ENCODE measurements at regions not wholly inside any gene's neighbourhood (a gene's known extent, or its start where the extent isn't known, plus 50 kb on each side); places are given as distances from the start of the nearest gene placed in this dataset.

DNA sequence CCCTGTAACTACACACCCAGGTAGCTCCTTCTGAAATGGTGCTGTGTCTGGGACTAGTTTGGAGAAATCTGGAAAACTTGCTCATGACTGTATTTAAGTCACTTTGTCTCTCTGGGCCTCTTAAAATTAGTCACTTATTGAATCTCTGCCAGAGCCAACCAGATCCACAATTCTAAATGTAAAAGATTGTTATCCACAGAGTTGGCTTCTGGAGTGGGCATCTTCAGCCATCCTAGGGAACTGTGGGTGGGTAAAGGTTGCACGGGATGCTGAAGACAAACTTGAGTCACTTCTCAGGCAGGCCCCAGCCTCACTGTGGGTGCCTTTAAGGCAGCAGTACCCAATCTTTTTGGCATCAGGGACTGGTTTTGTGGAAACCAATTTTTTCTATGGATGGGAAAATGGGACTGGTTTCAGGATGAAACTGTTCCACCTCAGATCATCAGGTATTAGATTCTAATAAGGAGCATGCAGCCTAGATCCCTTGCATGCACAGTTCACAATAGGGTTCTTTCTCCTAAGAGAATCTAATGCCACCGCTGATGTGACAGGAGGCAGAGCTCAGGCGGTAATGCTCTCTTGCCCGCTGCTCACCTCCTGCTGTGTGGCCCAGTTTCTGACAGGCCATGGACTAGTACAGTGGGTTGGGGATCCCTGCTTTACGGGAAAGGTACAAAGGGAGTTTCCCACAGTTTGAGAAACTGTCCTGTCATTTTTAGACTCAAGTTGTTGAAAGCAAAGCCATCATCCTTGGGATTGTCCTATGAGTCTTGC, 98.3 kb upstream of the SPRED2 start:
- TF ChIP-seq, protein P1, sequence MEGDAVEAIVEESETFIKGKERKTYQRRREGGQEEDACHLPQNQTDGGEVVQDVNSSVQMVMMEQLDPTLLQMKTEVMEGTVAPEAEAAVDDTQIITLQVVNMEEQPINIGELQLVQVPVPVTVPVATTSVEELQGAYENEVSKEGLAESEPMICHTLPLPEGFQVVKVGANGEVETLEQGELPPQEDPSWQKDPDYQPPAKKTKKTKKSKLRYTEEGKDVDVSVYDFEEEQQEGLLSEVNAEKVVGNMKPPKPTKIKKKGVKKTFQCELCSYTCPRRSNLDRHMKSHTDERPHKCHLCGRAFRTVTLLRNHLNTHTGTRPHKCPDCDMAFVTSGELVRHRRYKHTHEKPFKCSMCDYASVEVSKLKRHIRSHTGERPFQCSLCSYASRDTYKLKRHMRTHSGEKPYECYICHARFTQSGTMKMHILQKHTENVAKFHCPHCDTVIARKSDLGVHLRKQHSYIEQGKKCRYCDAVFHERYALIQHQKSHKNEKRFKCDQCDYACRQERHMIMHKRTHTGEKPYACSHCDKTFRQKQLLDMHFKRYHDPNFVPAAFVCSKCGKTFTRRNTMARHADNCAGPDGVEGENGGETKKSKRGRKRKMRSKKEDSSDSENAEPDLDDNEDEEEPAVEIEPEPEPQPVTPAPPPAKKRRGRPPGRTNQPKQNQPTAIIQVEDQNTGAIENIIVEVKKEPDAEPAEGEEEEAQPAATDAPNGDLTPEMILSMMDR (IDR thresholded peaks at IDR 0.05), result no peak
- TF ChIP-seq POLR2A (IDR thresholded peaks at IDR 0.05), result no peak

All from gastroesophageal sphincter (tissue), 3 donors.